Inflammatory macrophage treated with lipopolysaccharide for 4 hours (primary cell): ENCODE measurements at regions not wholly inside any gene's neighbourhood (a gene's known extent, or its start where the extent isn't known, plus 50 kb on each side); places are given as distances from the start of the nearest gene placed in this dataset.
"Not testable (repeated sequence)": the region's sequence is repeated elsewhere in the genome, so short reads cannot be mapped to it uniquely, and the experiment has no call there.

ENCODE experiments used
- DNase-seq: peaks from one replicate; pipeline ENCODE4 v3.0.0-alpha.2; 2020

- DNase-seq, result no peak
These were observed 230.3 kb downstream of the TDRD15 start for GRCh38 chr2:21353879-21354679.

GRCh38 chr2:21356086-21356856, 232.5 kb downstream of the TDRD15 start:
- no peak for DNase-seq

GRCh38 chr2:21356857-21357255, 233.1 kb downstream of the TDRD15 start:
- no peak for DNase-seq

GRCh38 chr2:21358976-21359375, 235.2 kb downstream of the TDRD15 start:
- DNase-seq, result no peak

- DNase-seq, result no peak
These were observed 237.6 kb downstream of the TDRD15 start for GRCh38 chr2:21361384-21361783.

GRCh38 chr2:21361957-21362486, 238.3 kb downstream of the TDRD15 start:
- DNase-seq, result no peak

GRCh38 chr2:21363364-21363763, 239.6 kb downstream of the TDRD15 start:
- no peak for DNase-seq

- DNase-seq, result no peak
These were observed 243.7 kb downstream of the TDRD15 start for GRCh38 chr2:21367421-21367820.

GRCh38 chr2:21369787-21370186, 246.0 kb downstream of the TDRD15 start:
- DNase-seq, result no peak

- DNase-seq, result no peak
These were observed 247.8 kb downstream of the TDRD15 start for GRCh38 chr2:21371499-21372003.

GRCh38 chr2:21372654-21373053, 248.9 kb downstream of the TDRD15 start:
- DNase-seq, result no peak

GRCh38 chr2:21376864-21377263, 253.1 kb downstream of the TDRD15 start:
- DNase-seq, result no peak

GRCh38 chr2:21379140-21379539, 255.4 kb downstream of the TDRD15 start:
- no peak for DNase-seq

GRCh38 chr2:21379668-21380067, 255.9 kb downstream of the TDRD15 start:
- DNase-seq, result not testable (repeated sequence)

GRCh38 chr2:21381421-21381820, 257.7 kb downstream of the TDRD15 start:
- no peak for DNase-seq

GRCh38 chr2:21382701-21383520, 259.1 kb downstream of the TDRD15 start:
- no peak for DNase-seq

- DNase-seq, result no peak
These were observed 262.9 kb downstream of the TDRD15 start for GRCh38 chr2:21386666-21387065.

- no peak for DNase-seq
These were observed 268.9 kb downstream of the TDRD15 start for GRCh38 chr2:21392649-21393048.

GRCh38 chr2:21393173-21393572, 269.4 kb downstream of the TDRD15 start:
- no peak for DNase-seq

GRCh38 chr2:21395366-21395765, 271.6 kb downstream of the TDRD15 start:
- DNase-seq, result no peak

GRCh38 chr2:21396252-21396651, 272.5 kb downstream of the TDRD15 start:
- no peak for DNase-seq

- no peak for DNase-seq
These were observed 277.4 kb downstream of the TDRD15 start for GRCh38 chr2:21401022-21401698.
